ENCODE measurements at regions not wholly inside any gene's neighbourhood (a gene's known extent, or its start where the extent isn't known, plus 50 kb on each side); places are given as distances from the start of the nearest gene placed in this dataset.
"Not testable (repeated sequence)": the region's sequence is repeated elsewhere in the genome, so short reads cannot be mapped to it uniquely, and the experiment has no call there.

DNA sequence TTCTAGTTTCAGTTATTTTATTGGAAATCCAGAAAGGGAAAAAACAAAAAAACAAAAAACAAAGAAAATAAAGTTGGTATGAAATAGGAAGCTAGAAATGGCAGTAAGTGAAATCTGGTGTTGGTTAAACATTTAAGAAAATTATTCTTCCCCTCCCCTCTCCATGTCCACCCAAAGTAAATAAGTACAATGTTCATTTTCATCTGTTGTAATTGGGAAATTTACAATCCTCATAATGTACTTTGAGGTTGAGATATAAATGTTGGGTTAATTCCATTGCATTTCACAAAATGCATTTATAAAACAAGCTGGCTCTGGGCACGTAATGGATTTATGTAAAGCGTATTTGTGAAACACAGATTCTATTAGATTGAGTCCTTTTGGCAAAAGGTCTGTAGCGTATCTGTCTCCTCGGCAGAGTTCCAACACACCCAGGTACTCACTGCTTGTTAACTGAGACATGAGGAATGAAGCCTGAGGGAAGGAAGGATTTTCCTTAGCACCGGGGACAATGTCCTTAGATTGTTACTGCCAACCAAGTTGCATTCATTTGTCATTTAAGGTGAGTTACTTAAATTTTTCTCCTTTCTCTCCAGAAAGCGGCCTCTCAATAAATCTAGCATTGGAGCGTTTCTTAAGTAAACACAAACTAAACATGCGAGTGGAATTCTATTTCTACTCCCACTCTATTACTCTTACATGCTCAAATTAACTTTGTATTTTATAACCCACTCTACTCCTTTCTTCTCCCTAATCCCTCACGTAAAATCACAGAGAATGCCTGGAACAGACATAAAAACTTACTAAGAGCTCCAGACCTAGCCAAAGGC lies 912.3 kb upstream of the WWC1 start:
- H3F3A ChIP-seq (ENCODE audit: insufficient read depth), result no peaks in the 10 kb centered on the region
- in situ Hi-C loops (cut with MboI), result no loop called here
- no peak overlapping the region for H3K9ac ChIP-seq
- H3K4me2 ChIP-seq (ENCODE audit: unreplicated experiment), result no peak overlapping the region
- H3K9me2 ChIP-seq (ENCODE audit: insufficient read depth), result no peaks in the 10 kb centered on the region
- H3K79me2 ChIP-seq (ENCODE audit: insufficient read depth), result no peaks in the 10 kb centered on the region
- no peaks in the 10 kb centered on the region for H4K20me1 ChIP-seq (ENCODE audit: insufficient read depth)
- no peaks in the 10 kb centered on the region for H3K9me3 ChIP-seq (ENCODE audit: low read depth)
- TF ChIP-seq EZH2phosphoT487 (IDR thresholded peaks at IDR 0.05; ENCODE audit: insufficient read depth, low read depth) (no peak), EZH2 (IDR thresholded peaks at IDR 0.05; ENCODE audit: insufficient read depth, poor library complexity, severe bottlenecking) (no peak)
- H3K27ac ChIP-seq, result no peak overlapping the region
- H3K4me3 ChIP-seq, result no peak overlapping the region
- H3K36me3 ChIP-seq (ENCODE audit: low read depth), result no peaks in the 10 kb centered on the region
- no peaks in the 10 kb centered on the region for H3K27me3 ChIP-seq (replicated peaks; ENCODE audit: insufficient read depth)
- no peak overlapping the region for H2AFZ ChIP-seq
- no peak for DNase-seq
- H3K4me1 ChIP-seq (ENCODE audit: insufficient read depth), result no peaks in the 10 kb centered on the region
- 19 to 26% methylated on average over 9 of the region's 9 CpGs for WGBS, 2 experiments (ENCODE audit: low coverage in 1 of 2, low lambda C conversion rate in 2 of 2, missing lambda C conversion rate in 2 of 2)

GRCh38 chr5:167381457-167381856 lies 910.0 kb upstream of the WWC1 start:
- H4K20me1 ChIP-seq (ENCODE audit: insufficient read depth), result no peaks in the 10 kb centered on the region
- H3K36me3 ChIP-seq (ENCODE audit: low read depth), result no peaks in the 10 kb centered on the region
- no peaks in the 10 kb centered on the region for H3K9me2 ChIP-seq (ENCODE audit: insufficient read depth)
- H3K9ac ChIP-seq, result no peak overlapping the region
- TF ChIP-seq EZH2 (IDR thresholded peaks at IDR 0.05; ENCODE audit: insufficient read depth, poor library complexity, severe bottlenecking), result no peak
- TF ChIP-seq EZH2phosphoT487 (IDR thresholded peaks at IDR 0.05; ENCODE audit: insufficient read depth, low read depth), result no peak
- H3K4me1 ChIP-seq (ENCODE audit: insufficient read depth), result no peaks in the 10 kb centered on the region
- H3K27me3 ChIP-seq (replicated peaks; ENCODE audit: insufficient read depth), result no peaks in the 10 kb centered on the region
- no peak overlapping the region for H3K27ac ChIP-seq
- in situ Hi-C loops (cut with MboI), result no loop called here
- H3K79me2 ChIP-seq (ENCODE audit: insufficient read depth), result no peaks in the 10 kb centered on the region
- H3K4me3 ChIP-seq, result no peak overlapping the region
- no peaks in the 10 kb centered on the region for H3K9me3 ChIP-seq (ENCODE audit: low read depth)
- H3F3A ChIP-seq (ENCODE audit: insufficient read depth), result no peaks in the 10 kb centered on the region
- H3K4me2 ChIP-seq (ENCODE audit: unreplicated experiment), result no peak overlapping the region
- H2AFZ ChIP-seq, result no peak overlapping the region
- 25 to 30% methylated on average over 1 of the region's 1 CpG for WGBS, 2 experiments (ENCODE audit: low coverage in 1 of 2, low lambda C conversion rate in 2 of 2, missing lambda C conversion rate in 2 of 2)
- no peak for DNase-seq

- Histone ChIP-seq H3K79me2 (ENCODE audit: insufficient read depth) (no peaks in the 10 kb centered on the region), H3K9ac (no peak overlapping the region), H2AFZ (no peak overlapping the region), H4K20me1 (ENCODE audit: insufficient read depth) (no peaks in the 10 kb centered on the region), H3K36me3 (ENCODE audit: low read depth) (no peaks in the 10 kb centered on the region), H3K4me3 (no peak overlapping the region), H3K27ac (no peak overlapping the region), H3F3A (ENCODE audit: insufficient read depth) (no peaks in the 10 kb centered on the region), H3K9me3 (ENCODE audit: low read depth) (no peaks in the 10 kb centered on the region), H3K4me1 (ENCODE audit: insufficient read depth) (no peaks in the 10 kb centered on the region), H3K4me2 (ENCODE audit: unreplicated experiment) (no peak overlapping the region), H3K9me2 (ENCODE audit: insufficient read depth) (no peaks in the 10 kb centered on the region), H3K27me3 (replicated peaks; ENCODE audit: insufficient read depth) (no peaks in the 10 kb centered on the region)
- in situ Hi-C loops (cut with MboI), result no loop called here
- no peak for DNase-seq
- 27 to 30% methylated on average over 4 of the region's 4 CpGs for WGBS, 2 experiments (ENCODE audit: low coverage in 1 of 2, low lambda C conversion rate in 2 of 2, missing lambda C conversion rate in 2 of 2)
- no peak for TF ChIP-seq EZH2 (IDR thresholded peaks at IDR 0.05; ENCODE audit: insufficient read depth, poor library complexity, severe bottlenecking)
- no peak for TF ChIP-seq EZH2phosphoT487 (IDR thresholded peaks at IDR 0.05; ENCODE audit: insufficient read depth, low read depth)
Measured at GRCh38 chr5:167389537-167389936, 901.9 kb upstream of the WWC1 start.

DNA sequence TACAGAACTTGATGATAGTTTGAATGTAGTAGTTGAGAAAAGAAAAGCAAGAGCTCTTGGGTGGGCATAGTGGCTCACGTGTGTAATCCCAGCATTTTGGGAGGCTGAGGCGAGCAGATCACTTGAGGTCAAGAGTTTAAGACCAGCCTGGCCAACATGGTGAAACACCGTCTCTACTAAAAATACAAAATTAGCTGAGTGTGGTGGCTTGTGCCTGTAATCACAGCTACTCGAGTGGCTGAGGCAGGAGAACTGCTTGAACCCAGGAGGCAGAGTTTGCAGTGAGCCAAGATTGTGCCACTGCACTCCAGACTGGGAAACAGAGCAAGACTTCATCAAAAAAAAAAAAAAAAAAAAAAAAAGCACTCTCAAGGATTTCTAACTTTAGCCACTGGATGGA lies 900.2 kb upstream of the WWC1 start:
- H3K9me3 ChIP-seq (ENCODE audit: low read depth); H3K27ac ChIP-seq; H4K20me1 ChIP-seq (ENCODE audit: insufficient read depth); DNase-seq; H3K79me2 ChIP-seq (ENCODE audit: insufficient read depth); H3K9me2 ChIP-seq (ENCODE audit: insufficient read depth); H3K4me2 ChIP-seq (ENCODE audit: unreplicated experiment); H3F3A ChIP-seq (ENCODE audit: insufficient read depth); in situ Hi-C loops (cut with MboI); H3K4me3 ChIP-seq; H3K36me3 ChIP-seq (ENCODE audit: low read depth); H3K4me1 ChIP-seq (ENCODE audit: insufficient read depth); H2AFZ ChIP-seq; H3K9ac ChIP-seq; H3K27me3 ChIP-seq (replicated peaks; ENCODE audit: insufficient read depth): not testable (repeated sequence)
- WGBS, 2 experiments (ENCODE audit: low coverage in 1 of 2, low lambda C conversion rate in 2 of 2, missing lambda C conversion rate in 2 of 2), result 10 to 16% methylated on average over 4 of the region's 4 CpGs

DNA sequence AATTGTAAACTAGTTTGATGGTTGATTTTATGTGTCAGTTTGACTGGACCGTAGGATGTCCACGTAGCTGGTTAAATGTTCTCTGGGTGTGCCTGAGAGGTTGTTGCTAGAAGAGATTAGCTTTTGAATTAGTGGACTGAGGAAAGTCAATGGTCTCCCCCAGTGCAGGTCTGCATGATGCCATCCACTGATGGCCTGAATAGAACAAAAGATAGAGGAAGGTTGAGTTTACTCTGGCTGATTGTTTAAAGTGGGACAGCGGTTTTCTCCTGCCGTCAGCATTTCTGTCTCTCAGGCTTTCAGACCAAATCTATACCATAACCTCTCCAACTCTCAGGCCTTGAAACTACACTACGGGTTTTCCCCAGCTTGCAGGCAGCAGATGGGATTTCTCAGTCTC lies 899.2 kb upstream of the WWC1 start:
- Histone ChIP-seq H3K27ac (no peak overlapping the region), H3K4me3 (no peak overlapping the region), H4K20me1 (ENCODE audit: insufficient read depth) (no peaks in the 10 kb centered on the region), H3F3A (ENCODE audit: insufficient read depth) (no peaks in the 10 kb centered on the region), H3K79me2 (ENCODE audit: insufficient read depth) (no peaks in the 10 kb centered on the region), H3K9me3 (ENCODE audit: low read depth) (no peaks in the 10 kb centered on the region), H3K27me3 (replicated peaks; ENCODE audit: insufficient read depth) (no peaks in the 10 kb centered on the region), H3K4me2 (ENCODE audit: unreplicated experiment) (no peak overlapping the region), H3K4me1 (ENCODE audit: insufficient read depth) (no peaks in the 10 kb centered on the region), H3K9me2 (ENCODE audit: insufficient read depth) (no peaks in the 10 kb centered on the region), H2AFZ (no peak overlapping the region), H3K36me3 (ENCODE audit: low read depth) (no peaks in the 10 kb centered on the region), H3K9ac (no peak overlapping the region)
- WGBS, 2 experiments (ENCODE audit: low coverage in 1 of 2, low lambda C conversion rate in 2 of 2, missing lambda C conversion rate in 2 of 2), result 26 to 29% methylated on average over 5 of the region's 5 CpGs
- DNase-seq, result no peak
- TF ChIP-seq EZH2phosphoT487 (IDR thresholded peaks at IDR 0.05; ENCODE audit: insufficient read depth, low read depth), result no peak
- in situ Hi-C loops (cut with MboI), result no loop called here
